ENCODE measurements at regions not wholly inside any gene's neighbourhood (a gene's known extent, or its start where the extent isn't known, plus 50 kb on each side); places are given as distances from the start of the nearest gene placed in this dataset.

- no peak for DNase-seq
Observed at GRCh38 chr2:7906431-7906830, 775.4 kb upstream of the ID2 start.

DNA sequence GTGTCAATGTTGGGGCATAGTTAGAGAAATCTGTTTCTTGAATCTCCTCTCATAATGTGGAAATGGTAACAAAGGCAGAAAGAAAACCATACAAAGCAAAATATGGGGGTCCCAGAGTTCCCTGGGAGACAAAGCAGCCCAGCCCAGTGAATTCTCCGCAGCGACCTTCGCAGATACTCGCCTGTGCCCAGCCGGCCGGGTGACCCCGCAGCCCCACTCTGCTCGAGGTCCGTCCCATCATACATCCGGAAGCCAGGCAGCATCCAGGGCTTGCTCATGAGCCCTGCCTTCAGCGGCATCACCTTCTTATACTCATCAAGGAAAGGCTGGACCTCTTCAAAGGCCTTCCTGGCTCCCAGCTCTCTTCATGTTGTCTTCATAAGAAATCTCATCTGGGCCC, 774.8 kb upstream of the ID2 start:
- DNase-seq = no peak

DNA sequence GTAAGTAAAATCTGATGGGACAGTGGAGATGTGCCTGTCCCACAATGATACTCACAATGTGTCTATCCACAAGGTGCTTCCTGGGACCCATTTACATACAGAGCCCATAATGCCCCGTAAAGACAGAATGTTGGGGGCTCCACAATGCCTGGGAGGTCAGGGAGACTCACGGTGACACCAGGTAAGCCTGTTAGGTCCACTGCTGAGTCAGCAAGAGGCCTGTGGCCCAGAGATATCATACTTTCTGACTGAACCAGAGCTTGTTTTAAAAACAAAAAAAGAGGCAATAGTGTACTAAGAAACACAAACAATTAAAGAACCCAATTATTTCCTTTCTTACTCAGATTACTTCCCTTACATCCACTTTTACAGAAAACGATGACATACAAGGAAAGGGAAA, 771.1 kb upstream of the ID2 start:
- DNase-seq = no peak

DNA sequence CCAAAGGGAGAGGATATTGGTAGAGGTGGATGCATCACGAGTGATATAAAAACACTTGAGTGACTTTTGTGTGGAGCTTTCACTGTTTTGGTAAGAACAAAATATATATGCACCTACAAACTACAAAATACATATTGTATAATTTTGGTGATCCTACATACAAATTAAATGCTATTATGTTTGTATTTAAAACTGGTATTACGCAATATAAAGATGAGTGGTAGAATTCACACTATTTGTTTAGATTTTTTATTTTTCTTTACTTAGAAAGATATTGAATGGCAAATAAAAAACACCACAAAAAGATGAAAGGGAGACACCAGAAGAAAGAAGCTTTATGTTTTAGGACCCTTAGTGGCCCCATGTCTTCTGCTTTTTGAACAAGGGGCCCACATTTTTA, 770.7 kb upstream of the ID2 start:
- no peak for DNase-seq

DNA sequence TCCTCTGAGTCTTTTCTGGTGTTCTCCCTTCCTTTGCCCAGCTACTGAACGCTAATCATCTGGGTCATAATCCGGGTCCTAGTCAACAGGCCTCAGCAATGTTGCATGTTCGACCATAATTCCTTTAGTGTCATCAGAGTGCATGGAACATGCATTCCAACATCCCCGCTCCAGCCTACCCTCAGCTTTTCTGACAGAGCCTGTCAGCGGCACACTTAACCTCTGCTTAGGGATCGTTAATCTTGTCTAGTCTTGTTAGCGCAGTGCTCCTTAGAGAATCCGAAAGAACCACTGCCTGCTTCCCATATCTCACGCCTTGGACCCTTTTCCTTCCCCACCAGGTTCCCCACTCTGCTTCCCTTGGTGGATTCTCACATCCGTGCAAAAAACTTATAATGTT, 767.9 kb upstream of the ID2 start:
- DNase-seq = no peak

DNA sequence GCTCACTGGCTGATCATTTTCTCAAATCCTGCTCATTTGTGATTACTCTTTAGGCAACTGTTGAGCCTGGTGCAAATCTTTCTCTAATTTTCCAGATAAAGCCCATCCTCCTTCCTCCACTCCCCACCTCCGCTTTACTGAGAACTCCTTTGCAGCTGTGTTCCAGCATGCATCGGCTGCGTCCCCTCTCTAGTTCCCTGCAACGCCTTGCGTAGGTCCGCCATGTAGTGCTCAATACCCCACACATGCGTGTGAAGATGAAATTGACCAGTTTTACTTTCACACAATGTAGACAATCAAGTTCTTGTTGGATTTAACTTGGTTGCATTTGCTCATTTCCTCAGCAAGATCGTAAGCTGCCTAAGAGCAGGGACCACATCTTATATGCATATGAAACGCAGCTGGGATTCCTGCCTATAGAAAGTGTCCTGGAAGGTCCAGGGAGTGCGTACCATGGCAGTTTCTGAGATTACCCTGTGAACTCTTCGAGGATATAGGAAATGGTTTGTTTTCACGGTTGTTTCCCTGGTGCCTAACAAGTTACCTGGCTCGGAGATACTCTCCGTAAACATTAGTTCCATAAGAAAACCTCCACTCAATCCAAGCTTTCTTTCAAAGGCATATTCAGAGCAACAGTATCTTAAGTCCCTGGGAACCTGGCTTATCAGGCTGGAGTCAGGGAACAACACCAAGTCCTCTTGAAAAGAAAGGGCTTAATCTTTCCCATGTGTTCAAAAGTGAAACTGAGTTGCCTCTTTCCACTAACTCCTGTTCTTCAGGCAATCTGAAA, 766.4 kb upstream of the ID2 start:
- DNase-seq = no peak

DNA sequence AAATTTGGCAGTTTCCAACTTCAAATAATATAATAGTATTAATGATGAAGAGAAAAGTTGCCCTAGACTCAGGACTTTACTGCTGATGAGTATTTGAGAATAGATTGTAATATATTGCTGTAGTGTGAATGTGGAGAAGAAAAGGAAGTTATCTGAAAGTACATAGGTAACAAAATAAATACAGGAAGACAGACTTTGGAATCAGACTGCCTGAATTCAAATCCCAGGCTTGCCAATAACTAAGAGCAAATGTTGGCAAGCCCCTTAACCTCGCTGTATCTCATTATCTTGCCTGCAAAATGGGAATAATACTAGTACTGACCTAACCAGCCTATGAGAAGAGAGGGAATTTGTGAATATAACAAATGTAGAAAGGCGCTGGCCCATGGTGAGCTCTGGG, 765.2 kb upstream of the ID2 start:
- DNase-seq = no peak

- no peak for DNase-seq
Observed at GRCh38 chr2:7919510-7919909, 762.3 kb upstream of the ID2 start.

DNA sequence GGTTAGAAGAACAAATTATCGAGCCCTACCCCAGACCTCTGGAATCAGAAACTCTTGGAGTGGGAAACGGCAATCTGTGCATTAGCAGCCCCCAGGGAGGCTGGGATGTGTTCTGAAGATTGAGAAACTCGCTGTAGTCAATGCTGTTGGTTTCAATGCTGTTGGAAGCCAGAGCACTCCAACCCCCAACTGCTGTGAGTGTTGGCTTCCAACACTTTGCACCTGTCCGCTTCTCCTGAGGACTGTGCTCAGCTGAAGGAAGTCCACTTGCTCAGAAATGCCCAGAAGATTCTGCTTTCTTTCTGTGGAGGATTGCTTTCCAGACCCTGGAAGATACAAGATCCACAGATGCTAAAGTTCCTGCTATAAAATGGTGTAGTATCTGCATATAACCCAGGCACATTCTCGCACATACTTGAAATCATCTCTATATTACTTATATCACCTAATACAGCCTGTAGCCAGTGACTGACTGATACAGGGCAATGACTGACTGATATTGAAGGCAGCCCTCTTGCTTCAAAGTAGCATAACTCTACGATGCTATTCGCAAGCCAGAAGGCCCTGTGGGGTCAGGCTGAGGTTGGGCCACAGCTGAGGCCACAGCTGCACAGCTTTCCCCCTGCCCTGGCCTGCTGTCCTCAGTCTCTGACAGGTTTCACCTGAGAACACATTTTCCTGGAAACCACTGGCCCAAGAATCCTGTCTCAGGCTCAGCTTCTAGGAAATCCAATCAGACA, 757.7 kb upstream of the ID2 start:
- no peak for DNase-seq

DNA sequence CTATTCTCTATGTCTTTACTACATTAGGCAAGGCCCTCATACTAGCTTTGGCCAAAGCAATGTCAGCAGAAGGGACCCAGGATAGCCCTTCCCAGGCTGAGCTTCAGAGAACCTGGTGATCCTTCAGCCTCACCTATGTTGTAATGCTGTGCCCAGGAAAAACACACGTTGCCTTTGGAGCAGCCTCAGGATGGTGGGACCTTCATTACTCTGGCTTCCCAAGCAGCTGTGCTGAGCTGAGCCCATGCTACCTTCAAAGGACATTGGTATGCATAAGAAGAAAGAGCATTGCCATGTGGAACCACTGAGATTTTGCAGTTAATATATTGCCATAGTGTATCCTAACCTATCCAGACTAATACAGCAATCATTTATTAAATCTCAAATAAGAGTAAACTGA, 756.4 kb upstream of the ID2 start:
- DNase-seq = no peak

- no peak for DNase-seq
Observed at GRCh38 chr2:7927691-7928090, 754.2 kb upstream of the ID2 start.

DNA sequence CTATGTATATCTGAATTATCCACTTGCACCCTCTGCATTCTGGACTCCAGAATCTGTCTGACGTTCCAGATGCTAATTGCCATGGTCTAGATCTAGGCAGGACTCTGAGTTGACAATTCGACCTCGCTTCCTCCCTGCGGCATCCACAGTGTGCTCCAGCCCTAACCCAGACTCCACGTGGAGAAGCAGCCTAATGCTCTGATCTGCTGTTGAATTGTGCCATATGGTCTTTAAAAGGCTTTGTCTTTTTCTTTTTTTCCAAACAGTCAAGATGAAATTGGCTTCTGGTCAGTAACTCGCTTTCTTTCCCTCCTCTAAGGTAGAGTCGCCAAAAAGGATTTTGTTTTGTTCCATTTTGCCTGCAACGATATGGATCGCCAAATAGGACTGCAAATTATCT, 752.6 kb upstream of the ID2 start:
- no peak for DNase-seq

DNA sequence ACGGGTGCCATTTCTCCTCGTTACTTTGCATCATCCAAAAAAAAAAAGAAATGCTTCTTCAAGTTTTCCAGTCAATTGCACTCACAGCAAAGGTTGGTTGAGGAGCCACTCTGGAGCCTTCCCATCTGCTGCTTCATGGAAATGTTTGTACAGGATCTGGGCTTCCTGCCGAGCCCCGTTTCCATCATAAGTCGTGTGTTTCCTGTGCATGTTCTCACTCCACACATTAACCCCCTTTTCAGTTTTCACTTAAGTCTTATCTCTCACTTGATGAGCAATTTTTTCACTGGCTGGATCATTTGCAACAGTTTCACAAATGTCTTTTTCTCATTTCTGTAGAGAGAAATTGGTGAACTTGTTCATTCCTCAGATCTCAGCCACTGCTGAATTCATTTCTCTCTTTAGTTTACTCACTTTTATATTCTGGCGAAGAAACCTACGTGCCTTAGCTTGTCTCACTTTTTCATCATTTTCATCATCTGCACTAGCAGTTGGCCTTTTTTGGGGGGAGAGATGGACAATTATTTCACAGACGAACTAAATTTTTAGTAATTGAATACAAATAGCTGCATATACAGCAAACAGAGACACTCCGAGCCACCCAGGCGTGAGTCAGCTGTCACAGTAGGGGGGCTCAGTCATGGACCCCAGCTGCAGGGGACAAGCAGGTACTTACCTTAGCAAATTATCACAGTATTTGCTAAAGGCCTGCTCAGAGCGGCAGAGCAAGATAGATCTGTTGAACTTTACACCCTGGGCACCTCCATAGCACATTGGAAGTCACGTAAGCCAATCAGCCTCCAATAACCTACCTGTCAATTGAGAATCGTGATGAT, 750.8 kb upstream of the ID2 start:
- DNase-seq = no peak

GRCh38 chr2:7931808-7932207, 750.0 kb upstream of the ID2 start:
- no peak for DNase-seq

- DNase-seq = no peak
Observed at GRCh38 chr2:7933672-7934071, 748.2 kb upstream of the ID2 start.

GRCh38 chr2:7934476-7934875, 747.4 kb upstream of the ID2 start:
- DNase-seq = no peak

DNA sequence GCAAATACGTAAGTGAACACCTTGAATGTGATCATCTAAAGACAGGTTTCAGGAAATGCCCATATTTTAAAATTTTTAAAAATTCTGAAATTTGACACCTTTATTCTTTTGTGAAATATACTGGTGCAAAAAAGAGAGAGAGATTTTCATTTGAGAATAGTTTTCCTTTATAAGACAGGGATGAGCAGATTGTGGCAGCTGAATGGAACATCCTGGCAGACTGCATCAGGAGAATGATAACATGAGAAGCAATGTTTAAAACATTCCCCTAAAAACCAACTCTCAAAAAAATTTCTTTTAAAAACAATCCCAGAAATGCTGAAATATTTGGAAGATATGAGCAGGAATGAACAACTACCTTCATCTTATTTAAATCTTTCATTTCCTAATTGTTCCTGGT, 744.8 kb upstream of the ID2 start:
- no peak for DNase-seq

DNA sequence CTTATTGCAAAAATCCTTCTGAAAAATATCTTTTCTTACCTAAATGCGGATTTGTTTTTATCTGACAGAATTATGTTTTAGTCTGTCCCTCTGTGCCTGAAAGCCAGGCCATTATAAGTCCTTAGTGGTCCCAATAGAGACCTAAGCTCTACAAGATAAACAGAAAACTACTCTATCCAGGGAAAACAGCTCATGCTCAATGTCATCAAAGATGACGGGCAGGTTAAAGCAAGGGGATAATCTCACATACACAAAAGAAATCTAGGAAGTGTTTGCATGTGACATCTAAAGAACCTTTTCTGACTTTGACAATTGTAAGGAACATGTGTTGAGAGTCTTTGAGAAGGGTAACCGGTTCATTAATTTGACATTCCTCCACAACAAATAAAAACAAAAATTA, 741.1 kb upstream of the ID2 start:
- DNase-seq = no peak

DNA sequence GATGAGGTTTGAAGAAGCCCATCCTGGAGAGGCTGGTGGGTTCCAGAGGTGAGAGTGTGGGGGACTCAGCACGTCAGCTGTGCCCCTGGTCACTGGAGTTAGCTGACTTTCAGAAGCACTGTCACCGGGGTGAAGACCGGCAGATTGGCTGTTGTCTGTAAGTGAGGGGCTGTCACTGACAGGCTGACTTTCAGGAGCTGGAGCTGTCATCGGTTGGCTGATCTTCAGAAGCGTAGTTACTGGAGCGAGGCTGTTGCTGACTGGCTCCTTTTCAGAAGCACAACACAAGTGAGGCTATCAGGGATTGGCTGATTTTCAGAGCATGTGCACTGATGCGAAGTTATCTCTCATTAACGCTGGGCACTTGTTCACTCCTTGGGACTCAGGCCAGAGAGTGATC, 738.4 kb upstream of the ID2 start:
- DNase-seq = no peak

GRCh38 chr2:7945026-7945425, 736.8 kb upstream of the ID2 start:
- DNase-seq = no peak

- no peak for DNase-seq
Observed at GRCh38 chr2:7950035-7950612, 731.7 kb upstream of the ID2 start.

- DNase-seq = no peak
Observed at GRCh38 chr2:7951001-7951400, 730.9 kb upstream of the ID2 start.

GRCh38 chr2:7951490-7951889, 730.4 kb upstream of the ID2 start:
- DNase-seq = no peak
